ENCODE measurements at regions not wholly inside any gene's neighbourhood (a gene's known extent, or its start where the extent isn't known, plus 50 kb on each side); places are given as distances from the start of the nearest gene placed in this dataset.
"Not testable (repeated sequence)": the region's sequence is repeated elsewhere in the genome, so short reads cannot be mapped to it uniquely, and the experiment has no call there.

DNA sequence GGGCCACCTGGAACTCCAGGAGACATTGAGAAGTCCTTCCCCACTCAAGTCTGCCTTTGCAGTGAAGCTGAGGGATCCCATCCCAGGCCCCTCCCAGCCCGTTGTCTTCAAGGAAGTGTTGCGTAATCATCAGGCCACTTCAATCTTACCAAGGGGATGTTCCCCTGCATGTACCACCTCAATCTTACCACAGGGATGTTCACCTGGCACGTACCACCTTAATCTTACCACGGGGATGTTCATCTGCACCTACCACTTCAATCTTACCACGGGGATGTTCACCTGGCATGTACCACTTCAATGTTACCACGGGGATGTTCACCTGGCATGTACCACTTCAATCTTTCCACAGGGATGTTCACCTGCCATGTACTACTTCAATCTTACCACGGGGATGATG, 108.0 kb upstream of the SYN3 start:
- H3K36me3 ChIP-seq (ENCODE audit: control insufficient read depth in 4 of 4, insufficient read depth in 4 of 4, low read length in 4 of 4): no peaks in the 10 kb centered on the region
- H3K4me3 ChIP-seq: no peak overlapping the region
- WGBS, 2 donors: 60 to 66% methylated on average over 7 of the region's 7 CpGs
- ATAC-seq (ENCODE audit: insufficient read depth, low FRiP score): no peak
- TF ChIP-seq, protein P1, sequence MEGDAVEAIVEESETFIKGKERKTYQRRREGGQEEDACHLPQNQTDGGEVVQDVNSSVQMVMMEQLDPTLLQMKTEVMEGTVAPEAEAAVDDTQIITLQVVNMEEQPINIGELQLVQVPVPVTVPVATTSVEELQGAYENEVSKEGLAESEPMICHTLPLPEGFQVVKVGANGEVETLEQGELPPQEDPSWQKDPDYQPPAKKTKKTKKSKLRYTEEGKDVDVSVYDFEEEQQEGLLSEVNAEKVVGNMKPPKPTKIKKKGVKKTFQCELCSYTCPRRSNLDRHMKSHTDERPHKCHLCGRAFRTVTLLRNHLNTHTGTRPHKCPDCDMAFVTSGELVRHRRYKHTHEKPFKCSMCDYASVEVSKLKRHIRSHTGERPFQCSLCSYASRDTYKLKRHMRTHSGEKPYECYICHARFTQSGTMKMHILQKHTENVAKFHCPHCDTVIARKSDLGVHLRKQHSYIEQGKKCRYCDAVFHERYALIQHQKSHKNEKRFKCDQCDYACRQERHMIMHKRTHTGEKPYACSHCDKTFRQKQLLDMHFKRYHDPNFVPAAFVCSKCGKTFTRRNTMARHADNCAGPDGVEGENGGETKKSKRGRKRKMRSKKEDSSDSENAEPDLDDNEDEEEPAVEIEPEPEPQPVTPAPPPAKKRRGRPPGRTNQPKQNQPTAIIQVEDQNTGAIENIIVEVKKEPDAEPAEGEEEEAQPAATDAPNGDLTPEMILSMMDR (IDR thresholded peaks at IDR 0.05; ENCODE audit: control extremely low read depth, extremely low read depth): no peak
- DNase-seq: no peak
- peaks cover 0 to 2% (median 0%) of the 10 kb centered on the region in 4 donors for H3K9me3 ChIP-seq (ENCODE audit: control insufficient read depth in 4 of 4, insufficient read depth in 3 of 4, low read length in 3 of 4)
- no peak overlapping the region for H3K9ac ChIP-seq (ENCODE audit: insufficient read depth in 1 of 2, low read length in 2 of 2)
- H3K4me1 ChIP-seq (ENCODE audit: control insufficient read depth in 5 of 5, insufficient read depth in 5 of 5, low read length in 5 of 5): peaks cover 0 to 8% (median 0%) of the 10 kb centered on the region in 5 donors
- no peak overlapping the region for H3K27ac ChIP-seq (ENCODE audit: low read depth in 1 of 2, low read length in 1 of 2)
- no peaks in the 10 kb centered on the region for H3K27me3 ChIP-seq (ENCODE audit: control insufficient read depth in 3 of 3, insufficient read depth in 3 of 3, low read length in 2 of 3)

DNA sequence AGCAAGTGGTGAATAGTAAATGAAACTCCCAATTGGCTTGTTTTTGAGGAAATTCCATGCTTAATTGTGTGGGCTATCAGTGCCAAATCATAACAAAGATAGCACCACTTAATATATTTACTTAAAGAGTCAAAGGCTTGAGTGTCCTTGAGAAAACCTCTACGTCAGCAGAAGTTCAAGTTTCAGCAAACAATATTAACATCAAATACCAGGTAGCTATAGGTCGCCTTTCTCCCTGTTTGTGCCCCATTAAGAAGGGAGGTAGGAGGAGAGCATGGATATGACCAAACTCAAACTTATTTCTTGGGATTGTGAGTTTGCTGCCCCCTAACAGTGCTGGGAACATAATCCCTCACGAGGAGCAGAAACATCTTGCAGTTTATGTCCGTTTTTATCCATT, 105.6 kb upstream of the SYN3 start:
- ATAC-seq (ENCODE audit: insufficient read depth, low FRiP score) (no peak), DNase-seq (peak in 2 of 3 donors; percentile 49 to 72)
- 32 to 52% methylated on average over 4 of the region's 4 CpGs for WGBS, 2 donors

DNA sequence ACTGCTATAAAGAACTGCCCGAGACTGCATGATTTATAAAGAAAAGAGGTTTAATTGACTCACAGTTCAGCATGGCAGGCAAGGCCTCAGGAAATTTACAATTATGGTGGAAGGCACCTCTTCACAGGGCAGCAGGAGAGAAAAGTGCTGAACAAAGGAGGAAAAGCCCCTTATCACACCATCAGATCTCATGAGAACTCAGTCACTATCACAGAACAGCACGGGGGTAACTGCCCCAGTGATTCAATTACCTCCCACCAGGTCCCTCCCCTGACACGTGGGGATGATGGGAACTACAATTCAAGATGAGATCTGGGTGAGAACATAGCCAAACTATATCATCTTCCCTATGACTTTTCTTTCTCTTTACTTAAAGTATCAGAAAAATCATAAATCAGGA, 104.0 kb upstream of the SYN3 start:
- DNase-seq: no peak
- TF ChIP-seq, protein P1 (IDR thresholded peaks at IDR 0.05; ENCODE audit: control extremely low read depth, extremely low read depth): no peak
- Histone ChIP-seq H3K4me3 (no peak overlapping the region), H3K9ac (ENCODE audit: insufficient read depth in 1 of 2, low read length in 2 of 2) (no peak overlapping the region), H3K27me3 (ENCODE audit: control insufficient read depth in 3 of 3, insufficient read depth in 3 of 3, low read length in 2 of 3) (no peaks in the 10 kb centered on the region), H3K9me3 (ENCODE audit: control insufficient read depth in 4 of 4, insufficient read depth in 3 of 4, low read length in 3 of 4) (peaks cover 0 to 2% (median 0%) of the 10 kb centered on the region in 4 donors), H3K27ac (ENCODE audit: low read depth in 1 of 2, low read length in 1 of 2) (no peak overlapping the region), H3K36me3 (ENCODE audit: control insufficient read depth in 4 of 4, insufficient read depth in 4 of 4, low read length in 4 of 4) (no peaks in the 10 kb centered on the region), H3K4me1 (ENCODE audit: control insufficient read depth in 5 of 5, insufficient read depth in 5 of 5, low read length in 5 of 5) (peaks cover 0 to 8% (median 0%) of the 10 kb centered on the region in 5 donors)
- WGBS, 2 donors: 35 to 40% methylated on average over 3 of the region's 3 CpGs
- no peak for ATAC-seq (ENCODE audit: insufficient read depth, low FRiP score)

More for the DNA sequence above, 105.6 kb upstream of the SYN3 start:
- TF ChIP-seq, protein P1 (IDR thresholded peaks at IDR 0.05; ENCODE audit: control extremely low read depth, extremely low read depth): no peak
- no peaks in the 10 kb centered on the region for H3K27me3 ChIP-seq (ENCODE audit: control insufficient read depth in 3 of 3, insufficient read depth in 3 of 3, low read length in 2 of 3)
- no peak overlapping the region for H3K9ac ChIP-seq (ENCODE audit: insufficient read depth in 1 of 2, low read length in 2 of 2)
- no peak overlapping the region for H3K4me3 ChIP-seq
- no peak overlapping the region for H3K27ac ChIP-seq (ENCODE audit: low read depth in 1 of 2, low read length in 1 of 2)
- peaks cover 0 to 8% (median 0%) of the 10 kb centered on the region in 5 donors for H3K4me1 ChIP-seq (ENCODE audit: control insufficient read depth in 5 of 5, insufficient read depth in 5 of 5, low read length in 5 of 5)
- peaks cover 0 to 2% (median 0%) of the 10 kb centered on the region in 4 donors for H3K9me3 ChIP-seq (ENCODE audit: control insufficient read depth in 4 of 4, insufficient read depth in 3 of 4, low read length in 3 of 4)
- H3K36me3 ChIP-seq (ENCODE audit: control insufficient read depth in 4 of 4, insufficient read depth in 4 of 4, low read length in 4 of 4): no peaks in the 10 kb centered on the region

GRCh38 chr22:33160525-33160924, 102.3 kb upstream of the SYN3 start:
- Histone ChIP-seq H3K4me1 (ENCODE audit: control insufficient read depth in 5 of 5, insufficient read depth in 5 of 5, low read length in 5 of 5) (peaks cover 0 to 8% (median 0%) of the 10 kb centered on the region in 5 donors), H3K4me3 (no peak overlapping the region), H3K9me3 (ENCODE audit: control insufficient read depth in 4 of 4, insufficient read depth in 3 of 4, low read length in 3 of 4) (peaks cover 0 to 3% (median 0%) of the 10 kb centered on the region in 4 donors), H3K27ac (ENCODE audit: low read depth in 1 of 2, low read length in 1 of 2) (no peak overlapping the region), H3K9ac (ENCODE audit: insufficient read depth in 1 of 2, low read length in 2 of 2) (no peak overlapping the region), H3K27me3 (ENCODE audit: control insufficient read depth in 3 of 3, insufficient read depth in 3 of 3, low read length in 2 of 3) (no peaks in the 10 kb centered on the region), H3K36me3 (ENCODE audit: control insufficient read depth in 4 of 4, insufficient read depth in 4 of 4, low read length in 4 of 4) (no peaks in the 10 kb centered on the region)
- TF ChIP-seq, protein P1 (IDR thresholded peaks at IDR 0.05; ENCODE audit: control extremely low read depth, extremely low read depth): no peak
- DNase-seq (no peak), ATAC-seq (ENCODE audit: insufficient read depth, low FRiP score) (no peak)
- 89 to 97% methylated on average over 1 of the region's 1 CpG for WGBS, 2 donors

GRCh38 chr22:33154967-33155366, 96.8 kb upstream of the SYN3 start:
- 52 to 59% methylated on average over 1 of the region's 1 CpG for WGBS, 2 donors
- ATAC-seq (ENCODE audit: insufficient read depth, low FRiP score): not testable (repeated sequence)

More at GRCh38 chr22:33154967-33155366, 96.8 kb upstream of the SYN3 start:
- H3K27ac ChIP-seq (ENCODE audit: low read depth in 1 of 2, low read length in 1 of 2); H3K9me3 ChIP-seq (ENCODE audit: control insufficient read depth in 4 of 4, insufficient read depth in 3 of 4, low read length in 3 of 4); H3K36me3 ChIP-seq (ENCODE audit: control insufficient read depth in 4 of 4, insufficient read depth in 4 of 4, low read length in 4 of 4); H3K27me3 ChIP-seq (ENCODE audit: control insufficient read depth in 3 of 3, insufficient read depth in 3 of 3, low read length in 2 of 3); H3K4me1 ChIP-seq (ENCODE audit: control insufficient read depth in 5 of 5, insufficient read depth in 5 of 5, low read length in 5 of 5); DNase-seq; H3K4me3 ChIP-seq; H3K9ac ChIP-seq (ENCODE audit: insufficient read depth in 1 of 2, low read length in 2 of 2): not testable (repeated sequence)
